NCI-H187 (cell line): ENCODE measurements at regions not wholly inside any gene's neighbourhood (a gene's known extent, or its start where the extent isn't known, plus 50 kb on each side); places are given as distances from the start of the nearest gene placed in this dataset.
"Not testable (repeated sequence)": the region's sequence is repeated elsewhere in the genome, so short reads cannot be mapped to it uniquely, and the experiment has no call there.

Experiments
- DNase-seq, 2 experiments: peaks; one replicate each; lab custom pipeline; 2025; lab: John Stamatoyannopoulos, UW

- no peak for DNase-seq
Observed at GRCh38 chr5:92687821-92688722, 892.9 kb downstream of the NR2F1-AS1 start.

DNA sequence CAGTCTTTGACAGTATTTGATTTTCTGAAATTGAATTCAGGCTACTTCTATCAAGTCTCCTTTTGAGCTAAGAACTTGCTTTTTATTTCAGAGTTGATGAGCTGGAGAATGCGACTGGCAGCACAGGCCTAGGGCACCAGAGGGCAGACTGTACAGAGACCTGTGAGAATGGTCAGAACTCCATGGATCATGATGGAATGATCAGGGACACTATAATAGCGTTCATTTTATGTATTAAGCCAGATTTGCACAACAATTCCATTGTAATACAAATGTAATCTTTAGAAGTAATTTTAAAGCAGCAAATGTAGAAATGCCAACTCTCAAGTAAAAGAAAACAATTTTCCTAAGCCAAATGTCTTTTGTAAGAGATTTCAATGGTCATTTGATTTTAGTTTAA lies 902.4 kb downstream of the NR2F1-AS1 start:
- no peak for DNase-seq

DNA sequence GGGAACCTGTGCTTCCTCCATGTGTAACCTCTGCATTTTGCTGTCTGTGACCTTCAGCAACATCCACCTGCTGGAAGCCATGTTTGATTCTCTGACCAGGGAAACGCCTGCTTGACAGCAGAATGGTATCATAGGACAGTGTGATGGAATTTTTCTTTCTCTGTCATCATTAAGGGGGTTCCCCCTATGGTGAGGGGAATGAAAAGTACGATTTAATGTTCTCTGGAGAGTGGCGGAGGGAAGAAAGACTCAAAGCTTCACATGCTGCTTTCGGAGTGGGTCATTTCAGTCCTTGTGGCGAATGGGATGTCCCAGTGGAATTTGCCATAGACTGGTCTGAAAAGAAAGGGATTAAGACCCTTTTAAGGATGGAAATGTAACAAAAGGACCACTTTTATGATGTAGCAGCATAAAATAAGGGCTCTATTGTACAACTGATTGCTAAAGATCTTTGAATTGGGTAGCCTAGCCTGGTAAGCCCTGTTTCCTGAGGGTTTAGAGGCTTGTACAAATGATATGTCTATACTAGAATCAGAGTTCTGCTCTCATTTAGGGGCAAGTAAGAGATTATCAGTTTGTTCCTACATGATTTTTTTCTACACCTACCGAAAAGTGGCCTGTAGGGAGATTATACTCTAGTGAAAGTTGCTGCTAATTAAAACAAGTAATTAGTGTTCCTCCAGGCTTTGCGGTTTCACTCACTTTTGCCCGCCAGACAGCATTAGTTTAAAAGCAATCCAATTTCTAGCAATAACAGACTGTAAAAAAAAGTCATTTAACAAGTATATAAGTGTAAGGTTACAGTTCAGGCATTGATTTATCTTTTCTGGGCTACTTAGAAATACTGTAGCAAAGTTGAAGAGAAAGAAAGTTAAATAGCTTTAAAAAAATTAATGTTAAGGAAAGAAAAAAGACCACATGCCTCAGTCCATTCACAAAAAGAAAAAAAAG lies 904.5 kb downstream of the NR2F1-AS1 start:
- no peak for DNase-seq

DNA sequence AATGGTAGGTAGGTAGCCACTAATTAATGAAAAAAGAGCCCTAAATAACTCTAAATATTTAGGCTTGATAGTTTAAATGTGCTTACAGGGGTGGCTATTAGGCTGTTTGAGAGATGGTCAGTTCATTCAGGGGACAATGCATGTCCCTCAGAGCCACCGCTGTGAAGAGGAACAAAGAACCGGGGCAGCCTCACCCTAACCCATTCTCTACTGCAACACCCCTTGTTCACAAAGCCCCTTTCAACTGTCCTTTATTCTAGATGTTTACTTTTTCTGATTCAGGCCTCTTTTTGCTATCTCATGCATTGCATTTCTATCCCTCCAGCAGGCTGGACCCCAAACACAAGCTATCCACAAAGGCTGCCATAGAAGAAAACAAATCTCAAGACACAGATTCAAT lies 906.7 kb downstream of the NR2F1-AS1 start:
- no peak for DNase-seq

DNA sequence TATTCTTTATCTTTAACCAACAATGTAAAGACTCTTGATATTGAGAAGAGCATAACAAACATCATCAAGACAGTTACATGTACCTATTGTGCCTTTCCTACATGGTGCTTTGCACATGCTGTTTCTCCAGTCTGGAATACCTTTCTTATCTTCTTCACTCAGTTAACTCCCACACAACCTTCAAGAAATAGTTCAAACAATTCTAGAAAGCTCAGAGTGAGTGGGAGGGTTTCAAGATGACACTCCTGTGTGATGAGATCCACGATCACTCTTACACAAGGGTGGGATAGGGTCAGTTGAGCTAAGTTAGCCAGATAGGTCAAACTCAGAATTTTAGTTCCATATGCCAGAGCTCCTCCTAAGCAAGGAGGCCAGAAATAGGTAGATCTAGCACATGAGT lies 915.5 kb downstream of the NR2F1-AS1 start:
- no peak for DNase-seq

- DNase-seq, result no peak
Observed at GRCh38 chr5:92662741-92663140, 918.3 kb downstream of the NR2F1-AS1 start.

- no peak for DNase-seq
Observed at GRCh38 chr5:92659246-92659645, 921.8 kb downstream of the NR2F1-AS1 start.

GRCh38 chr5:92654601-92655000 lies 926.4 kb downstream of the NR2F1-AS1 start:
- not testable (repeated sequence) for DNase-seq

GRCh38 chr5:92653730-92654461 lies 927.1 kb downstream of the NR2F1-AS1 start:
- no peak for DNase-seq

- DNase-seq, result no peak
Observed at GRCh38 chr5:92652756-92653155, 928.3 kb downstream of the NR2F1-AS1 start.

DNA sequence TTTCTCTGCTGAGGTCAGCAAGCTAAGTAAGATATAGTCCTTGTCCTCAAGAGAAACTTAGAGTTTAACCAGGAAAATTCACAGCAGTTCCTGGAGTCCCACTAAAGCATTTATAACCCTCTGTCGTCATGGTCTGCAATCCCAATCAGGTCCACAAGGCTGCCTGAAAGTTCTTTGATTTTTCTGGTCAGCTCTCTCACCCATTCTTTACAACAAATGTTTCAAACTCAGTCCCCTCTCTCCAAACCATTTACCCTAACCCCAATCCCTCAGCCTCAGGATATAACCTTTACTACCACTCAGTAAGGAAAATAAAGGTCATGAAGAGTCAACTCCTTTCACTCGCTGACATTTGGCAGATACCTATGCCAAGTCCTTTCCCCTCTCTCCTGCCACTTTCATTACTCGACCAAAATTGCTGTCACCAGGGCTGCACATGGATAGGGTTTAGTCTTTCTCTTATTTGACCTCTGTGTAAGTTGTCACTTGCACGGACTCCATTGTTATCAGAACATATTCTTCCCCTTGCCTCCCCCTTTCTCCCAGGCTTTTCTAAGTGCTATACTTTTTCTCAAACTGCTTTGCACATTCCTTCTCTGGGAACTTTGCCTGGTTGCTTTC lies 936.6 kb downstream of the NR2F1-AS1 start:
- DNase-seq, result no peak

DNA sequence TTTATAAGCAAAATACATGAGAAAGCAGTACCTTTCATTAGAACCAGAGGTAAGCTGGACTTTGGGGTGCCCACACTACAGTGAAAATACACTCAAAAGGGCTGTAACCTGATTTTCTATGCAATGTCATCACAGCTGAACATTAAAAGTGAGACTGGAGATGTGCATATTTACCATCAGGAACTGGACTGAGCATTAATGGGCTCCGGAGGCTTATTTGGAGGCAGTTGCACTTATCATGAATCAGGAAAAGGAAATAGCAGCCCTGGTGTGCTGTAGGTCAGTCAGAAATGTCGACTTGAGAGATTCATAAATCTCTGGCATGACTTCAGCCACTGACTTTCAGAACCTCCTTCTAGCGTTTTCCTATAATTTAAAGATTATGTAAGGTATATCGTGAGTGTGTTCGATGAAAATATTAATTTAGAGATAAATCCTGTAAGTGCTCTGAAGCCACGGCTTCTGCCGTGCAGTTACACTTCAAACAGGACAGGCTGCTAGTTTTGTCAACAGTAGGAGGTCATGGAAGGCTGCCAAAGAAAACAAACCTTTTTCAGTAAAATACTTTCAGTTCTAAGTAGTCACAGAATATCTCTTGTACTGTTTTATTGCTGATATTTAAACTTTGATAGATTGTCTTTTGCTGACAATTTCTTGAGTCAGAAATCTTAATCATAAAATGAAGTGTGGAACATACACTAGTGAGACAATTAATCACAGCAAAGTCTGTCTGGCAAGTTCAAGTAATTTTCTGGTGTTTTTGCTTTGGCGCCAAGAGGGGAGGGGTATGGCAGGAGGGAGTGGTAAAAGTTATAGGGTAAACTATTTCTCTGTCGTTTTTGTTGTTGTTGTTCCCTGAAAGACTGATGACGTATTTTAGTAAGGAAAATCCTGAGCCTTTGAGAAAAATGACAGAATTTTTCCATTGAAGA lies 939.7 kb downstream of the NR2F1-AS1 start:
- DNase-seq, result peak in 1 of 2 experiments; percentile 10

- no peak for DNase-seq
Observed at GRCh38 chr5:92640340-92640739, 940.7 kb downstream of the NR2F1-AS1 start.

DNA sequence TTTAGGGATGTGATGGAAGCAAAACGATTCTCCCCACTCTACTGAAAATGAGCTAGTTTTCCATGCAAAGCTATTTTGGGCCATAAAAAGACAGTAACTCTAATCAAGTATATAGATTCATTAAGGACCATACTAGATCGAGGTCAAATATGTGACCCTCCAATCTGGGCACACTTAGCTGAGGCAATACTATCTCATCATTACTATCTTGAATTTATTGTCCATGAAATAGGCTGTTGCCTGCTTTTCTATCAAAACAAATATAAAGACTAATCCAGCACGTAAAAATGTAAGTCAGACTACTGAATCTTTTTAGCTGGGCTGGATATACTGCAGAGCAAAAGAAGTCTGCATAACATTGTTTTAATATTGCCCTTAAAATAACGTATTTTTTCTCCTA lies 943.1 kb downstream of the NR2F1-AS1 start:
- no peak for DNase-seq

DNA sequence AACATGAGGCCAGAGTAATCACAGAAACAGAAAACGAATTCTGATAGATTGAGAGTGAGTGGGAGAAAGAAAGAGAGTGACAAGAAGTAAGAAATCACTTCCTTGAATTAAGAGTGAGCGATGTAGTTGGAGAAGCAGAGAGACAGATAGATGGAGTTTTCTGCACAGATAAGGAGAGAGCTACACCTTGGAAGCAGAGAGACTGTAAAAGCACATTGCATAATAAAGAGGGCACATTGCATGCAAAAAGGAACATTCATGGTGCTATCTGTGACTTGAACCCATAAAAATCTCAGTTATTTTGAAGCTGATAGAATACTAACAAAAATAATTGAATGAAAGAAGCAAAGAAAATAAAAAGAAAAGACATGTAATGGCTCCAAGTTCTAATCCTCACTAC lies 943.8 kb downstream of the NR2F1-AS1 start:
- no peak for DNase-seq

GRCh38 chr5:92635001-92635461 lies 946.0 kb downstream of the NR2F1-AS1 start:
- no peak for DNase-seq

DNA sequence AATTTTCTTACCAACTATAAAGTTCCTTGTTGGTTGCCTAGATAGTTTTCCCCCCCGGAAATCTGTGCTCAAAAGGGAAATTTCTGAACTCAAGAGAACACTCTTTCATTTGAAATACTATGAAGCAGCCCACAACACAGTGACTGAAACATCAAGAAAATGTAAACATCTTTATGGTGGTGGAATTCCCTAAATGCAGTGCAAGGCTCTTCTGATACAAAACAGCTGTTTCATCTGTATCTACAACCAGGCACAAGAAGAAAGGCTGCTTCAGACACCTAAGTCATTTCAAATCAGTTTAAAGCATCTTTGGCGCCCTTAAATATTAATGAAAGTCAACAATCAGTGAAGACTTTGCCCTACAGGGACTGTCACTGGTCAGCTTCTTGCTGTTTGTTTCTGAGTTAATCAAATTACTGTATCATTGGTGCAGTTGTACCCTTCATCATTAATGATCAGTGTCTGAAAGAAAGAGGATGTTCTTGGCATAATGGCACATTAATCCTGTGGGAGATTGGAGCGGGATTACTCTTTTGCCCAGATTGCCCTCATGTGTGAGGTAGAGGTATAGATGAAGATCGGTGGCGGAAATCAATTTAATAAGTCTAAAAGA lies 947.0 kb downstream of the NR2F1-AS1 start:
- DNase-seq, result no peak

DNA sequence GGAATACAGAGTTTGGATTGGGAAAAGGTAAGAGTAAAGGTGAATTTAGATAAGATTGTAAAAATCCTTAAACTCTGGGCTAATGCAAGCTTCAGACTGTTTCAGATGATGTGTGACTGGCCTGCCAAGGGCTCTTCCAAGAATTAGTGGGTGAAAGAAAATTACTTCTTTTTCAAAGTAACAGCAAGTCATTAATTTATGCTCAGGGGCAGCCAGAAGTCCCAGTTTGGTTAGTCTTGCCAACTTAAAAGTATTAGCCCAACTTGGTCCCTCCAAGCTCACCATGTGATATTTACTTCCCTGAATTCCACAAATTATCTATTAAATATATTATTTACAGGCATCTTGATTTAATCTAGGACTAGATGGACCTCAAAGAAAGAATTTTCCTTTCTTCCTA lies 947.8 kb downstream of the NR2F1-AS1 start:
- no peak for DNase-seq

DNA sequence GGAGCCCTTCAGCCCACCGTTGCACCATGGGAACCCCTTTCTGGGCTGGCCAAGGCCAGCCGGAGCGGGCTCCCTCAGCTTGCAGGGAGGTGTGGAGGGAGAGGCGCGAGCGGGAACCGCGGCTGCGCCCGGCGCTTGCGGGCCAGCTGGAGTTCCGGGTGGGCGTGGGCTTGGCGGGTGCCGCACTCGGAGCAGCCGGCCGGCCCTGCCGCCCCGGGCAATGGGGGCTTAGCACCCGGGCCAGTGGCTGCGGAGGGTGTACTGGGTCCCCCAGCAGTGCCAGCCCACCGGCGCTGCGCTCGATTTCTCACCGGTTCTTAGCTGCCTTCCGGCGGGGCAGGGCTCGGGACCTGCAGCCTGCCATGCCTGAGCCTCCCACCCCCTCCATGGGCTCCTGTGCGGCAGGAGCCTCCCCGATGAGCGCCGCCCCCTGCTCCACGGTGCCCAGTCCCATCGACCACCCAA lies 949.8 kb downstream of the NR2F1-AS1 start:
- DNase-seq, result not testable (repeated sequence)

DNA sequence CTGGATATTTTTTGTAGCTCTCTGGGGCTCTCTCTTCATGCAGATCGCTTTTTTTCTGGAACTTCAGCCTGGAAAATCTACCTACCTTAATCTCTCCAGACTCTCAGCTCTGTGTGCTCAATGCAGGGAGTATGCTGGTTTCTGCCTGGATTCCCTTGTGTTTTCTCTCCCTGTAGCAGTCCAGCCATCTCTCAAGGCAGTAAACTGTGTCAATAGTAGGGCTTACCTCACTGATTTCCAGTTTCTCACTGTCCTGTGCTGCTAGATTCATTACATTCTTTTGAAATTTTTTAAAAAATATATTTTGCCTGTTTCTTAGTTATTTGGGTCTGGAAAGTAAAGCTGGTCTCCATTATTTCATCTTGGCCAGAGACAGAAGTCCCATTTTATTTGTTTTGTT lies 951.4 kb downstream of the NR2F1-AS1 start:
- DNase-seq, result no peak
